ENCODE measurements at regions not wholly inside any gene's neighbourhood (a gene's known extent, or its start where the extent isn't known, plus 50 kb on each side); places are given as distances from the start of the nearest gene placed in this dataset.

- TF ChIP-seq CTCF (optimal IDR thresholded peaks at IDR 0.05 in 1 of 3, IDR thresholded peaks at IDR 0.05 in 1 of 3, conservative IDR thresholded peaks at IDR 0.05 in 1 of 3; ENCODE audit: extremely low read depth in 1 of 3, insufficient read depth in 2 of 3, low read length in 3 of 3), result no peak
- TF ChIP-seq EZH2 (IDR thresholded peaks at IDR 0.05; ENCODE audit: low read length), result no peak
Observed at GRCh38 chr3:40996827-40997710, 202.2 kb upstream of the CTNNB1 start.

All from keratinocyte (primary cell).